EL (cell line): ENCODE measurements at regions not wholly inside any gene's neighbourhood (a gene's known extent, or its start where the extent isn't known, plus 50 kb on each side); places are given as distances from the start of the nearest gene placed in this dataset.
"Not testable (repeated sequence)": the region's sequence is repeated elsewhere in the genome, so short reads cannot be mapped to it uniquely, and the experiment has no call there.

Experiments
- DNase-seq: peaks from one replicate; pipeline ENCODE4 v3.0.0-alpha.2; 2016

- DNase-seq = no peak
These were observed 69.7 kb upstream of the PMEPA1 start for GRCh38 chr20:57779401-57780003.

GRCh38 chr20:57777911-57778310, 68.1 kb upstream of the PMEPA1 start:
- DNase-seq = no peak

GRCh38 chr20:57774951-57775350, 65.1 kb upstream of the PMEPA1 start:
- no peak for DNase-seq

GRCh38 chr20:57774111-57774880, 64.5 kb upstream of the PMEPA1 start:
- no peak for DNase-seq

GRCh38 chr20:57773059-57773815, 63.4 kb upstream of the PMEPA1 start:
- no peak for DNase-seq

GRCh38 chr20:57772349-57772964, 62.6 kb upstream of the PMEPA1 start:
- peak; percentile 80 for DNase-seq

- DNase-seq = no peak
These were observed 61.3 kb upstream of the PMEPA1 start for GRCh38 chr20:57770852-57771720.

GRCh38 chr20:57770401-57770800, 60.6 kb upstream of the PMEPA1 start:
- DNase-seq = not testable (repeated sequence)

- DNase-seq = no peak
These were observed 59.9 kb upstream of the PMEPA1 start for GRCh38 chr20:57769756-57770155.

- no peak for DNase-seq
These were observed 58.7 kb upstream of the PMEPA1 start for GRCh38 chr20:57768519-57768918.

GRCh38 chr20:57767441-57767840, 57.6 kb upstream of the PMEPA1 start:
- DNase-seq = no peak

- no peak for DNase-seq
These were observed 53.4 kb upstream of the PMEPA1 start for GRCh38 chr20:57763235-57763595.

GRCh38 chr20:57762531-57763234, 52.9 kb upstream of the PMEPA1 start:
- DNase-seq = no peak

GRCh38 chr20:57761413-57761734, 51.6 kb upstream of the PMEPA1 start:
- no peak for DNase-seq

- no peak for DNase-seq
These were observed 51.0 kb upstream of the PMEPA1 start for GRCh38 chr20:57760698-57761412.

- DNase-seq = no peak
These were observed 49.9 kb upstream of the PMEPA1 start for GRCh38 chr20:57759724-57760123.
